K562 (cell line): ENCODE measurements at regions not wholly inside any gene's neighbourhood (a gene's known extent, or its start where the extent isn't known, plus 50 kb on each side); places are given as distances from the start of the nearest gene placed in this dataset.

ENCODE experiments used
- ATAC-seq: fragments of 200-7000 bp; cut with Tn5 transposase; 3 replicates; pipeline ENCODE4 v1.9.1; 2020; ENCODE audit warnings: moderate library complexity
- BruUV-seq: library from RNA; stranded (reverse); fragments of 400-500 nt; replicated peaks from 2 replicates; lab custom pipeline; 2021; lab: Mats Ljungman, UMichigan
- CTCF ChIA-PET: fragments of 300-600 bp; formaldehyde crosslinking; extraction: SDS; loops from one replicate; lab custom pipeline; 2021; ENCODE audit warnings: low intra/inter-chr PET ratio; lab: Yijun Ruan, JAX
- POLR2A ChIA-PET: fragments of 300-600, 350-650 bp; sonication (Branson Sonifier 250); formaldehyde crosslinking; extraction: SDS; loops from one replicate; lab custom pipeline; 2021; ENCODE audit warnings: antibody characterized with exemption, inconsistent platforms; lab: Yijun Ruan, JAX
- DNase-seq, 4 experiments: peaks; one replicate each; pipeline versions ENCODE4 v3.0.0 to v3.0.0-alpha.2; 2011 to 2018; ENCODE audit warnings: low spot score in 3 of 4, mixed read lengths in 3 of 4; ENCODE audit errors: extremely low read depth in 1 of 4
- FAIRE-seq: peaks from 2 replicates; lab custom pipeline; 2011; peaks lifted over from hg19 to GRCh38; lab: Jason Lieb, UNC
- H2AFZ ChIP-seq: 2 replicates; pipeline ENCODE4 v1.6.0; 2011; ENCODE audit warnings: low read depth, low read length, control low read depth, inconsistent platforms
- H3K27ac ChIP-seq: fragments of 200-600 bp; 3 replicates; pipeline ENCODE4 v1.8.0; 2011; ENCODE audit warnings: low read depth, mild to moderate bottlenecking, control low read depth, inconsistent platforms, low read length, moderate library complexity, mixed read lengths; ENCODE audit errors: extremely low read depth
- H3K27me3 ChIP-seq, 2 experiments: fragments of 300-600 bp in 1 of 2; 2 replicates in 1 of 2; 3 replicates in 1 of 2; pipeline versions ENCODE4 v1.6.0 to v1.8.0; 2011; ENCODE audit warnings: inconsistent platforms in 2 of 2, low read length in 2 of 2, mild to moderate bottlenecking in 1 of 2, mixed read lengths in 1 of 2, moderate library complexity in 1 of 2; ENCODE audit not compliant: control insufficient read depth in 2 of 2, insufficient read depth in 2 of 2
- H3K36me3 ChIP-seq: fragments of 300-600 bp; 3 replicates; pipeline ENCODE4 v1.8.0; 2011; ENCODE audit warnings: mild to moderate bottlenecking, low read length, inconsistent platforms; ENCODE audit not compliant: control insufficient read depth, insufficient read depth
- H3K4me1 ChIP-seq, 2 experiments: fragments of 200-600 bp in 1 of 2; replicated peaks in 1 of 2; 2 replicates in 1 of 2; 3 replicates in 1 of 2; pipeline versions ENCODE4 v1.5.1 to v1.8.0; 2011; ENCODE audit warnings: inconsistent platforms in 2 of 2, low read length in 2 of 2, mild to moderate bottlenecking in 1 of 2, mixed read lengths in 1 of 2, moderate library complexity in 1 of 2; ENCODE audit not compliant: control insufficient read depth in 2 of 2, insufficient read depth in 2 of 2
- H3K4me2 ChIP-seq: 2 replicates; pipeline ENCODE4 v1.6.1; 2011; ENCODE audit warnings: low read length, control low read depth, inconsistent platforms, mixed read lengths; ENCODE audit not compliant: insufficient read depth
- H3K4me3 ChIP-seq: fragments of 200-600 bp; sonication (generic), shearing (Covaris generic); 2 replicates; pipeline ENCODE4 v1.5.1; 2016; ENCODE audit warnings: control low read depth, inconsistent platforms
- H3K79me2 ChIP-seq: fragments of 200-600 bp; 3 replicates; pipeline ENCODE4 v1.8.0; 2011; ENCODE audit warnings: low read length, inconsistent platforms; ENCODE audit not compliant: control insufficient read depth, insufficient read depth
- H3K9ac ChIP-seq, 2 experiments: 2 replicates each; pipeline versions ENCODE4 v1.6.0 to v1.6.1; 2011; ENCODE audit warnings: low read depth in 2 of 2, low read length in 2 of 2, control low read depth in 1 of 2, inconsistent platforms in 1 of 2, mild to moderate bottlenecking in 1 of 2, mixed read lengths in 1 of 2; ENCODE audit not compliant: insufficient read depth in 1 of 2
- H3K9me1 ChIP-seq: one replicate; pipeline ENCODE4 v1.6.0; 2011; ENCODE audit warnings: inconsistent platforms, mild to moderate bottlenecking, low read length, moderate library complexity; ENCODE audit not compliant: control insufficient read depth, insufficient read depth
- H3K9me3 ChIP-seq: replicated peaks from 2 replicates; pipeline ENCODE4 v1.5.1; 2011; ENCODE audit warnings: low read depth, low read length, inconsistent platforms; ENCODE audit not compliant: control insufficient read depth, insufficient read depth
- H4K20me1 ChIP-seq: replicated peaks from 2 replicates; pipeline ENCODE4 v1.6.1; 2011; ENCODE audit warnings: low read length, inconsistent platforms, mixed read lengths; ENCODE audit not compliant: control insufficient read depth, insufficient read depth
- ASH1L ChIP-seq: fragments of 450-650 bp; IDR thresholded peaks from 2 replicates; pipeline ENCODE4 v1.6.1; 2018; ENCODE audit warnings: borderline replicate concordance, mild to moderate bottlenecking, low read depth; ENCODE audit not compliant: partially characterized antibody
- CREB3 ChIP-seq: fragments of 450-650 bp; conservative IDR thresholded peaks from 2 replicates; pipeline ENCODE4 v1.6.1; 2016; ENCODE audit warnings: missing genetic modification characterization, low read depth, mild to moderate bottlenecking, missing compliant biosample characterization, moderate library complexity
- ETV1 ChIP-seq: fragments of 450-650 bp; conservative IDR thresholded peaks from 2 replicates; pipeline ENCODE4 v1.6.1; 2016; ENCODE audit warnings: missing genetic modification characterization, control low read depth, low read depth, missing compliant biosample characterization
- HCFC1 ChIP-seq: IDR thresholded peaks from 2 replicates; pipeline ENCODE4 v1.6.1; 2012; ENCODE audit warnings: low read depth, low read length, improper control_type of control experiment
- HMG20A ChIP-seq: fragments of 450-650 bp; formaldehyde crosslinking; conservative IDR thresholded peaks from 2 replicates; pipeline ENCODE4 v1.4.0; 2020; ENCODE audit warnings: mild to moderate bottlenecking, mixed read lengths
- KAT7 ChIP-seq: sonication (generic); formaldehyde crosslinking; IDR thresholded peaks from 2 replicates; pipeline ENCODE4 v1.8.0; 2022; ENCODE audit warnings: missing genetic modification reagents, mild to moderate bottlenecking, borderline replicate concordance
- RFX5 ChIP-seq: IDR thresholded peaks from 2 replicates; pipeline ENCODE4 v1.6.1; 2011; ENCODE audit warnings: low read depth, mild to moderate bottlenecking, improper control_type of control experiment, low read length
- SPI1 ChIP-seq: IDR thresholded peaks from 2 replicates; pipeline ENCODE4 v1.6.1; 2011; ENCODE audit warnings: low read depth, low read length, control low read depth, borderline replicate concordance
- TCF7L2 ChIP-seq: fragments of 150-350 bp; IDR thresholded peaks from 2 replicates; pipeline ENCODE4 v1.6.1; 2016; ENCODE audit warnings: low read depth, mild to moderate bottlenecking, low read length, moderate library complexity
- TSC22D4 ChIP-seq: fragments of 450-650 bp; IDR thresholded peaks from 2 replicates; pipeline ENCODE4 v1.6.1; 2016; ENCODE audit warnings: missing genetic modification characterization, missing biosample characterization, control low read depth
- ZKSCAN1 ChIP-seq: fragments of 150-350 bp; IDR thresholded peaks from 2 replicates; pipeline ENCODE4 v1.6.1; 2016; ENCODE audit warnings: low read depth, low read length
- ZNF253 ChIP-seq: fragments of 250-450 bp; sonication (Bioruptor Pico); conservative IDR thresholded peaks from 2 replicates; pipeline ENCODE4 v1.6.1; 2021; ENCODE audit warnings: mild to moderate bottlenecking
- ZNF384 ChIP-seq: IDR thresholded peaks from 2 replicates; pipeline ENCODE4 v1.6.1; 2012; ENCODE audit warnings: low read depth, low read length, improper control_type of control experiment
- WGBS: fragments of 100-300 bp; shearing (Covaris generic); methylation state at CpG from one replicate; pipeline ENCODE4 v1.1.6; 2016; ENCODE audit warnings: low coverage, mixed read lengths; ENCODE audit not compliant: insufficient coverage; ENCODE audit errors: missing lambda C conversion rate; 5-methylcytosine and 5-hydroxymethylcytosine counted together
- in situ Hi-C: fragments of 300-500 bp; cut with MboI; formaldehyde crosslinking; loops from 4 replicates; pipeline ENCODE4 v1.15.0; 2018; ENCODE audit warnings: inconsistent platforms, mixed read lengths
- intact Hi-C: fragments of 100-400 bp; cut with micrococcal nuclease; formaldehyde crosslinking; loops from 2 replicates; pipeline ENCODE4 v1.14.2; 2022
- TF ChIP-seq, protein P1 (sequence below): IDR thresholded peaks from 2 replicates; pipeline ENCODE4 v1.6.1; 2012; ENCODE audit warnings: low read depth, low read length, improper control_type of control experiment, borderline replicate concordance

GRCh38 chr10:10235003-10235402 is 782.7 kb upstream of the CELF2 start:
- no peak overlapping the region for H3K4me2 ChIP-seq
- H3K27ac ChIP-seq, result no peak overlapping the region
- no peaks in the 10 kb centered on the region for H4K20me1 ChIP-seq
- no peaks in the 10 kb centered on the region for H3K79me2 ChIP-seq
- intact Hi-C loops (no loop called here), in situ Hi-C loops (no loop called here)
- no peak overlapping the region for H2AFZ ChIP-seq
- no peak for ATAC-seq
- no peak for TF ChIP-seq TSC22D4 (tag)
- TF ChIP-seq ZKSCAN1, result no peak
- H3K9me3 ChIP-seq, result no peaks in the 10 kb centered on the region
- no peaks in the 10 kb centered on the region for H3K4me1 ChIP-seq
- POLR2A ChIA-PET, result no interaction called here
- CTCF ChIA-PET, result no interaction called here
- H3K9ac ChIP-seq, result no peak overlapping the region
- no TSS peak for BruUV-seq
- no peaks in the 10 kb centered on the region for H3K27me3 ChIP-seq
- no peaks in the 10 kb centered on the region for H3K9me1 ChIP-seq
- 2% methylated on average over 3 of the region's 3 CpGs for WGBS
- no peak for FAIRE-seq
- DNase-seq, result no peak
- no peaks in the 10 kb centered on the region for H3K36me3 ChIP-seq
- H3K4me3 ChIP-seq, result no peak overlapping the region

DNA sequence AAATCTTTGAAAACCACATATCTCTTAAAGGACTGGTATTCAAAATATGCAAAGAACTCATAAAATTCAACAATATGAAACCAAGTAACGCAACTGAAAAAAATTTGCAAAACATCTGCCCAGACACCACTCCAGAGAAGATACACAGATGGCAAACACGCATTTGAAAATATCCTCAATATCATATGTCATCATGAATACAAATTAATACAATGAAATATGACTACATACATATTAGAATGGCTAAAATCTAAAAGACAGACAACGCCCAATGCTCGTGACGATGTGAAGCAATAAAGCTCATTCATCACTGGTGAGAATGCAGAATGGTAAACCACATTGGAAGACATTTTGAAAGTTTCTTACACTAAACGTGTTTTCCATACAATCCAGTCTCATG is 770.1 kb upstream of the CELF2 start:
- Histone ChIP-seq H3K9me3 (no peaks in the 10 kb centered on the region), H3K79me2 (no peaks in the 10 kb centered on the region), H3K27ac (no peak overlapping the region), H3K4me1 (no peaks in the 10 kb centered on the region), H2AFZ (no peak overlapping the region), H3K27me3 (no peaks in the 10 kb centered on the region), H3K4me2 (no peak overlapping the region), H4K20me1 (no peaks in the 10 kb centered on the region), H3K36me3 (no peaks in the 10 kb centered on the region), H3K4me3 (no peak overlapping the region), H3K9me1 (no peaks in the 10 kb centered on the region), H3K9ac (no peak overlapping the region)
- POLR2A ChIA-PET, result no interaction called here
- intact Hi-C loops, result no loop called here
- DNase-seq (no peak), ATAC-seq (no peak), FAIRE-seq (no peak)
- in situ Hi-C loops, result no loop called here
- CTCF ChIA-PET, result no interaction called here
- WGBS, result 1% methylated on average over 6 of the region's 6 CpGs
- BruUV-seq, result no TSS peak
- no peak for TF ChIP-seq TCF7L2
- TF ChIP-seq, protein P1, sequence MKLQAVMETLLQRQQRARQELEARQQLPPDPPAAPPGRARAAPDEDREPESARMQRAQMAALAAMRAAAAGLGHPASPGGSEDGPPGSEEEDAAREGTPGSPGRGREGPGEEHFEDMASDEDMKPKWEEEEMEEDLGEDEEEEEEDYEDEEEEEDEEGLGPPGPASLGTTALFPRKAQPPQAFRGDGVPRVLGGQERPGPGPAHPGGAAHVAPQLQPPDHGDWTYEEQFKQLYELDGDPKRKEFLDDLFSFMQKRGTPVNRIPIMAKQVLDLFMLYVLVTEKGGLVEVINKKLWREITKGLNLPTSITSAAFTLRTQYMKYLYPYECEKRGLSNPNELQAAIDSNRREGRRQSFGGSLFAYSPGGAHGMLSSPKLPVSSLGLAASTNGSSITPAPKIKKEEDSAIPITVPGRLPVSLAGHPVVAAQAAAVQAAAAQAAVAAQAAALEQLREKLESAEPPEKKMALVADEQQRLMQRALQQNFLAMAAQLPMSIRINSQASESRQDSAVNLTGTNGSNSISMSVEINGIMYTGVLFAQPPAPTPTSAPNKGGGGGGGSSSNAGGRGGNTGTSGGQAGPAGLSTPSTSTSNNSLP, result no peak
- no peak for TF ChIP-seq KAT7 (CRISPR knock-in tag)
- no peak for TF ChIP-seq HMG20A (CRISPR knock-in tag)
- no peak for TF ChIP-seq RFX5
- no peak for TF ChIP-seq SPI1
- no peak for TF ChIP-seq ZNF253
- no peak for TF ChIP-seq HCFC1
- TF ChIP-seq ETV1 (tag), result no peak
- TF ChIP-seq ASH1L, result no peak
- TF ChIP-seq ZNF384, result no peak
- TF ChIP-seq CREB3 (tag), result no peak
